ENCODE measurements at regions not wholly inside any gene's neighbourhood (a gene's known extent, or its start where the extent isn't known, plus 50 kb on each side); places are given as distances from the start of the nearest gene placed in this dataset.

- DNase-seq (ENCODE audit: extremely low spot score, unreplicated experiment): no peak
- Mint-ChIP-seq H3K27me3 (ENCODE audit: unreplicated experiment) (peaks cover 11% of the 10 kb centered on the region), H3K27ac (ENCODE audit: unreplicated experiment) (no peak overlapping the region), H3K9me3 (ENCODE audit: unreplicated experiment) (no peaks in the 10 kb centered on the region), H3K36me3 (ENCODE audit: unreplicated experiment) (no peaks in the 10 kb centered on the region), H3K4me1 (ENCODE audit: unreplicated experiment) (peaks cover 33% of the 10 kb centered on the region), H3K4me3 (ENCODE audit: unreplicated experiment) (no peak overlapping the region)
- TF ChIP-seq CTCF (IDR thresholded peaks at IDR 0.05): no peak
Observed at GRCh38 chr2:133843551-133843950, 275.3 kb upstream of the NCKAP5 start.

GRCh38 chr2:133844214-133844892, 276.1 kb upstream of the NCKAP5 start:
- no peak overlapping the region for H3K27ac Mint-ChIP-seq (ENCODE audit: unreplicated experiment)
- H3K36me3 Mint-ChIP-seq (ENCODE audit: unreplicated experiment): no peaks in the 10 kb centered on the region
- peak; percentile 94 for TF ChIP-seq CTCF (IDR thresholded peaks at IDR 0.05)
- no peak overlapping the region for H3K4me3 Mint-ChIP-seq (ENCODE audit: unreplicated experiment)
- H3K27me3 Mint-ChIP-seq (ENCODE audit: unreplicated experiment): peaks cover 11% of the 10 kb centered on the region
- peaks cover 33% of the 10 kb centered on the region for H3K4me1 Mint-ChIP-seq (ENCODE audit: unreplicated experiment)
- peak; percentile 88 for DNase-seq (ENCODE audit: extremely low spot score, unreplicated experiment)
- H3K9me3 Mint-ChIP-seq (ENCODE audit: unreplicated experiment): no peaks in the 10 kb centered on the region

GRCh38 chr2:133846476-133846875, 278.2 kb upstream of the NCKAP5 start:
- H3K36me3 Mint-ChIP-seq (ENCODE audit: unreplicated experiment): no peaks in the 10 kb centered on the region
- no peaks in the 10 kb centered on the region for H3K9me3 Mint-ChIP-seq (ENCODE audit: unreplicated experiment)
- peaks cover 25% of the 10 kb centered on the region for H3K4me1 Mint-ChIP-seq (ENCODE audit: unreplicated experiment)
- no peak overlapping the region for H3K27ac Mint-ChIP-seq (ENCODE audit: unreplicated experiment)
- peaks cover 17% of the 10 kb centered on the region for H3K27me3 Mint-ChIP-seq (ENCODE audit: unreplicated experiment)
- H3K4me3 Mint-ChIP-seq (ENCODE audit: unreplicated experiment): no peak overlapping the region
- TF ChIP-seq CTCF (IDR thresholded peaks at IDR 0.05): no peak
- peak; percentile 67 for DNase-seq (ENCODE audit: extremely low spot score, unreplicated experiment)

DNA sequence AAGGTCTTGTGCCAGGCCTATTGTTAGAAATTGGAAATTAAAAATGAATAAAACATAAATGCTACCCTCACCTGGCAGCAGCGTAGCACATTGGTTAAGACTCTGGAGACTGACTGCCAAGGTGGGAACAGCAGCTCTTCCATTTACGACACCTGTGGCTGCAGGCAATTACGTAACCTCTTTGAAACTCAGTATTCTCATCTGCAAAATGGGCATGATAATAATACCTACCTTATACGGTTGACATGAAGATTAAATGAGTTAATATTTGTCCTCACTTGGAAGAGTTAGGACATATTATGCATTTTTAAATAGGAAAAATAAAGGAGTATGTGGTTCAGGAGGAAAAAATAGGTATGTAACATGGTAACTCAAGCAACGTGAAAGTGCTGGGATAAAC, 279.3 kb upstream of the NCKAP5 start:
- Mint-ChIP-seq H3K4me3 (ENCODE audit: unreplicated experiment) (no peak overlapping the region), H3K9me3 (ENCODE audit: unreplicated experiment) (peaks cover 4% of the 10 kb centered on the region), H3K36me3 (ENCODE audit: unreplicated experiment) (no peaks in the 10 kb centered on the region), H3K27me3 (ENCODE audit: unreplicated experiment) (peaks cover 17% of the 10 kb centered on the region), H3K4me1 (ENCODE audit: unreplicated experiment) (peaks cover 15% of the 10 kb centered on the region), H3K27ac (ENCODE audit: unreplicated experiment) (no peak overlapping the region)
- DNase-seq (ENCODE audit: extremely low spot score, unreplicated experiment): no peak
- no peak for TF ChIP-seq CTCF (IDR thresholded peaks at IDR 0.05)

GRCh38 chr2:133848111-133848649, 279.9 kb upstream of the NCKAP5 start:
- peaks cover 10% of the 10 kb centered on the region for H3K4me1 Mint-ChIP-seq (ENCODE audit: unreplicated experiment)
- no peak for TF ChIP-seq CTCF (IDR thresholded peaks at IDR 0.05)

More at GRCh38 chr2:133848111-133848649, 279.9 kb upstream of the NCKAP5 start:
- H3K27me3 Mint-ChIP-seq (ENCODE audit: unreplicated experiment): peaks cover 17% of the 10 kb centered on the region
- DNase-seq (ENCODE audit: extremely low spot score, unreplicated experiment): peak; percentile 49
- H3K9me3 Mint-ChIP-seq (ENCODE audit: unreplicated experiment): peaks cover 5% of the 10 kb centered on the region
- H3K27ac Mint-ChIP-seq (ENCODE audit: unreplicated experiment): no peak overlapping the region
- no peaks in the 10 kb centered on the region for H3K36me3 Mint-ChIP-seq (ENCODE audit: unreplicated experiment)
- no peak overlapping the region for H3K4me3 Mint-ChIP-seq (ENCODE audit: unreplicated experiment)

Measured in osteocyte (in vitro differentiated cells).